ENCODE measurements at regions not wholly inside any gene's neighbourhood (a gene's known extent, or its start where the extent isn't known, plus 50 kb on each side); places are given as distances from the start of the nearest gene placed in this dataset.

- TF ChIP-seq CTCF (IDR thresholded peaks at IDR 0.05; ENCODE audit: poor library complexity, severe bottlenecking): no peak
- no peak for TF ChIP-seq EZH2 (IDR thresholded peaks at IDR 0.05; ENCODE audit: borderline replicate concordance, insufficient read depth, low read length, poor library complexity, severe bottlenecking)
- no peak for TF ChIP-seq EP300 (conservative IDR thresholded peaks at IDR 0.05; ENCODE audit: poor library complexity, severe bottlenecking)
- TF ChIP-seq, protein P1, sequence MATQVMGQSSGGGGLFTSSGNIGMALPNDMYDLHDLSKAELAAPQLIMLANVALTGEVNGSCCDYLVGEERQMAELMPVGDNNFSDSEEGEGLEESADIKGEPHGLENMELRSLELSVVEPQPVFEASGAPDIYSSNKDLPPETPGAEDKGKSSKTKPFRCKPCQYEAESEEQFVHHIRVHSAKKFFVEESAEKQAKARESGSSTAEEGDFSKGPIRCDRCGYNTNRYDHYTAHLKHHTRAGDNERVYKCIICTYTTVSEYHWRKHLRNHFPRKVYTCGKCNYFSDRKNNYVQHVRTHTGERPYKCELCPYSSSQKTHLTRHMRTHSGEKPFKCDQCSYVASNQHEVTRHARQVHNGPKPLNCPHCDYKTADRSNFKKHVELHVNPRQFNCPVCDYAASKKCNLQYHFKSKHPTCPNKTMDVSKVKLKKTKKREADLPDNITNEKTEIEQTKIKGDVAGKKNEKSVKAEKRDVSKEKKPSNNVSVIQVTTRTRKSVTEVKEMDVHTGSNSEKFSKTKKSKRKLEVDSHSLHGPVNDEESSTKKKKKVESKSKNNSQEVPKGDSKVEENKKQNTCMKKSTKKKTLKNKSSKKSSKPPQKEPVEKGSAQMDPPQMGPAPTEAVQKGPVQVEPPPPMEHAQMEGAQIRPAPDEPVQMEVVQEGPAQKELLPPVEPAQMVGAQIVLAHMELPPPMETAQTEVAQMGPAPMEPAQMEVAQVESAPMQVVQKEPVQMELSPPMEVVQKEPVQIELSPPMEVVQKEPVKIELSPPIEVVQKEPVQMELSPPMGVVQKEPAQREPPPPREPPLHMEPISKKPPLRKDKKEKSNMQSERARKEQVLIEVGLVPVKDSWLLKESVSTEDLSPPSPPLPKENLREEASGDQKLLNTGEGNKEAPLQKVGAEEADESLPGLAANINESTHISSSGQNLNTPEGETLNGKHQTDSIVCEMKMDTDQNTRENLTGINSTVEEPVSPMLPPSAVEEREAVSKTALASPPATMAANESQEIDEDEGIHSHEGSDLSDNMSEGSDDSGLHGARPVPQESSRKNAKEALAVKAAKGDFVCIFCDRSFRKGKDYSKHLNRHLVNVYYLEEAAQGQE (IDR thresholded peaks at IDR 0.05; ENCODE audit: borderline replicate concordance): no peak
- TF ChIP-seq POLR2AphosphoS5 (IDR thresholded peaks at IDR 0.05): no peak
- no peak for TF ChIP-seq RAD21 (conservative IDR thresholded peaks at IDR 0.05)
Measured at GRCh38 chr6:164262348-164262747, 847.8 kb downstream of the QKI start.

Data from neural cell (in vitro differentiated cells).